ENCODE measurements at regions not wholly inside any gene's neighbourhood (a gene's known extent, or its start where the extent isn't known, plus 50 kb on each side); places are given as distances from the start of the nearest gene placed in this dataset.

- no peak overlapping the region for H3K4me3 Mint-ChIP-seq
Measured at GRCh38 chr16:5502944-5503343, 405.3 kb upstream of the EEF2KMT start.

GRCh38 chr16:5502467-5502869, 404.9 kb upstream of the EEF2KMT start:
- no peak for ATAC-seq (replicated peaks; ENCODE audit: extremely low read depth, poor library complexity, severe bottlenecking)
- no peaks in the 10 kb centered on the region for H3K4me1 Mint-ChIP-seq
- H3K4me3 Mint-ChIP-seq = no peak overlapping the region
- DNase-seq (ENCODE audit: low spot score in 2 of 2) = no peak
- H3K9me3 Mint-ChIP-seq = peaks cover 6% of the 10 kb centered on the region
- H3K36me3 Mint-ChIP-seq (ENCODE audit: insufficient read depth) = no peaks in the 10 kb centered on the region
- no peaks in the 10 kb centered on the region for H3K27me3 Mint-ChIP-seq
- H3K27ac Mint-ChIP-seq (ENCODE audit: low read depth) = no peak overlapping the region

More at GRCh38 chr16:5502944-5503343, 405.3 kb upstream of the EEF2KMT start:
- Mint-ChIP-seq H3K36me3 (ENCODE audit: insufficient read depth) (no peaks in the 10 kb centered on the region), H3K27ac (ENCODE audit: low read depth) (no peak overlapping the region), H3K4me1 (no peaks in the 10 kb centered on the region), H3K27me3 (no peaks in the 10 kb centered on the region), H3K9me3 (peaks cover 6% of the 10 kb centered on the region)
- ATAC-seq (replicated peaks; ENCODE audit: extremely low read depth, poor library complexity, severe bottlenecking) (no peak), DNase-seq (ENCODE audit: low spot score in 2 of 2) (no peak)

GRCh38 chr16:5500526-5500925, 402.9 kb upstream of the EEF2KMT start:
- ATAC-seq (replicated peaks; ENCODE audit: extremely low read depth, poor library complexity, severe bottlenecking) (no peak), DNase-seq (ENCODE audit: low spot score in 2 of 2) (no peak)
- no peaks in the 10 kb centered on the region for H3K4me1 Mint-ChIP-seq
- no peaks in the 10 kb centered on the region for H3K27me3 Mint-ChIP-seq
- no peaks in the 10 kb centered on the region for H3K36me3 Mint-ChIP-seq (ENCODE audit: insufficient read depth)
- H3K9me3 Mint-ChIP-seq = peaks cover 6% of the 10 kb centered on the region
- H3K27ac Mint-ChIP-seq (ENCODE audit: low read depth) = no peak overlapping the region
- H3K4me3 Mint-ChIP-seq = no peak overlapping the region

- H3K27me3 Mint-ChIP-seq = peaks cover 8% of the 10 kb centered on the region
- H3K27ac Mint-ChIP-seq (ENCODE audit: low read depth) = no peak overlapping the region
- peaks cover 6% of the 10 kb centered on the region for H3K9me3 Mint-ChIP-seq
- no peaks in the 10 kb centered on the region for H3K36me3 Mint-ChIP-seq (ENCODE audit: insufficient read depth)
- ATAC-seq (replicated peaks; ENCODE audit: extremely low read depth, poor library complexity, severe bottlenecking) (no peak), DNase-seq (ENCODE audit: low spot score in 2 of 2) (no peak)
- no peaks in the 10 kb centered on the region for H3K4me1 Mint-ChIP-seq
- H3K4me3 Mint-ChIP-seq = no peak overlapping the region
Measured at GRCh38 chr16:5498562-5498961, 401.0 kb upstream of the EEF2KMT start.

GRCh38 chr16:5496013-5496412, 398.4 kb upstream of the EEF2KMT start:
- H3K27me3 Mint-ChIP-seq = peaks cover 8% of the 10 kb centered on the region
- H3K4me1 Mint-ChIP-seq = no peaks in the 10 kb centered on the region

GRCh38 chr16:5490499-5490898, 392.9 kb upstream of the EEF2KMT start:
- H3K4me1 Mint-ChIP-seq = no peaks in the 10 kb centered on the region
- no peak overlapping the region for H3K27ac Mint-ChIP-seq (ENCODE audit: low read depth)
- no peaks in the 10 kb centered on the region for H3K9me3 Mint-ChIP-seq
- DNase-seq (ENCODE audit: low spot score in 2 of 2) (no peak), ATAC-seq (replicated peaks; ENCODE audit: extremely low read depth, poor library complexity, severe bottlenecking) (no peak)
- H3K36me3 Mint-ChIP-seq (ENCODE audit: insufficient read depth) = no peaks in the 10 kb centered on the region
- no peak overlapping the region for H3K4me3 Mint-ChIP-seq
- peaks cover 8% of the 10 kb centered on the region for H3K27me3 Mint-ChIP-seq

More at GRCh38 chr16:5496013-5496412, 398.4 kb upstream of the EEF2KMT start:
- Mint-ChIP-seq H3K36me3 (ENCODE audit: insufficient read depth) (no peaks in the 10 kb centered on the region), H3K9me3 (peaks cover 6% of the 10 kb centered on the region), H3K4me3 (no peak overlapping the region), H3K27ac (ENCODE audit: low read depth) (no peak overlapping the region)
- DNase-seq (ENCODE audit: low spot score in 2 of 2) (no peak), ATAC-seq (replicated peaks; ENCODE audit: extremely low read depth, poor library complexity, severe bottlenecking) (no peak)

GRCh38 chr16:5488581-5488980, 391.0 kb upstream of the EEF2KMT start:
- H3K4me3 Mint-ChIP-seq = no peak overlapping the region
- no peaks in the 10 kb centered on the region for H3K36me3 Mint-ChIP-seq (ENCODE audit: insufficient read depth)
- ATAC-seq (replicated peaks; ENCODE audit: extremely low read depth, poor library complexity, severe bottlenecking) = no peak
- H3K4me1 Mint-ChIP-seq = no peaks in the 10 kb centered on the region
- DNase-seq (ENCODE audit: low spot score in 2 of 2) = no peak
- H3K9me3 Mint-ChIP-seq = no peaks in the 10 kb centered on the region
- no peaks in the 10 kb centered on the region for H3K27me3 Mint-ChIP-seq
- H3K27ac Mint-ChIP-seq (ENCODE audit: low read depth) = no peak overlapping the region

- no peaks in the 10 kb centered on the region for H3K9me3 Mint-ChIP-seq
- DNase-seq (ENCODE audit: low spot score in 2 of 2) (no peak), ATAC-seq (replicated peaks; ENCODE audit: extremely low read depth, poor library complexity, severe bottlenecking) (no peak)
Measured at GRCh38 chr16:5487728-5488127, 390.1 kb upstream of the EEF2KMT start.

GRCh38 chr16:5482256-5482655, 384.7 kb upstream of the EEF2KMT start:
- Mint-ChIP-seq H3K36me3 (ENCODE audit: insufficient read depth) (no peaks in the 10 kb centered on the region), H3K9me3 (no peaks in the 10 kb centered on the region), H3K27me3 (no peaks in the 10 kb centered on the region), H3K27ac (ENCODE audit: low read depth) (no peak overlapping the region), H3K4me1 (no peaks in the 10 kb centered on the region), H3K4me3 (no peak overlapping the region)
- ATAC-seq (replicated peaks; ENCODE audit: extremely low read depth, poor library complexity, severe bottlenecking) (no peak), DNase-seq (ENCODE audit: low spot score in 2 of 2) (no peak)

More at GRCh38 chr16:5487728-5488127, 390.1 kb upstream of the EEF2KMT start:
- H3K27me3 Mint-ChIP-seq = no peaks in the 10 kb centered on the region
- no peaks in the 10 kb centered on the region for H3K36me3 Mint-ChIP-seq (ENCODE audit: insufficient read depth)
- no peaks in the 10 kb centered on the region for H3K4me1 Mint-ChIP-seq
- no peak overlapping the region for H3K27ac Mint-ChIP-seq (ENCODE audit: low read depth)
- no peak overlapping the region for H3K4me3 Mint-ChIP-seq

GRCh38 chr16:5480431-5481195, 383.0 kb upstream of the EEF2KMT start:
- no peak overlapping the region for H3K4me3 Mint-ChIP-seq
- no peak for DNase-seq (ENCODE audit: low spot score in 2 of 2)
- no peaks in the 10 kb centered on the region for H3K9me3 Mint-ChIP-seq
- H3K27me3 Mint-ChIP-seq = no peaks in the 10 kb centered on the region
- ATAC-seq (replicated peaks; ENCODE audit: extremely low read depth, poor library complexity, severe bottlenecking) = no peak
- no peaks in the 10 kb centered on the region for H3K36me3 Mint-ChIP-seq (ENCODE audit: insufficient read depth)
- no peaks in the 10 kb centered on the region for H3K4me1 Mint-ChIP-seq
- H3K27ac Mint-ChIP-seq (ENCODE audit: low read depth) = no peak overlapping the region

GRCh38 chr16:5479926-5480325, 382.3 kb upstream of the EEF2KMT start:
- Mint-ChIP-seq H3K4me3 (no peak overlapping the region), H3K27me3 (no peaks in the 10 kb centered on the region), H3K9me3 (no peaks in the 10 kb centered on the region), H3K27ac (ENCODE audit: low read depth) (no peak overlapping the region), H3K36me3 (ENCODE audit: insufficient read depth) (no peaks in the 10 kb centered on the region), H3K4me1 (no peaks in the 10 kb centered on the region)
- ATAC-seq (replicated peaks; ENCODE audit: extremely low read depth, poor library complexity, severe bottlenecking) (no peak), DNase-seq (ENCODE audit: low spot score in 2 of 2) (no peak)

- Mint-ChIP-seq H3K9me3 (no peaks in the 10 kb centered on the region), H3K27ac (ENCODE audit: low read depth) (no peak overlapping the region), H3K4me1 (no peaks in the 10 kb centered on the region), H3K36me3 (ENCODE audit: insufficient read depth) (no peaks in the 10 kb centered on the region), H3K27me3 (peaks cover 4% of the 10 kb centered on the region), H3K4me3 (no peak overlapping the region)
- ATAC-seq (replicated peaks; ENCODE audit: extremely low read depth, poor library complexity, severe bottlenecking) (no peak), DNase-seq (ENCODE audit: low spot score in 2 of 2) (no peak)
Measured at GRCh38 chr16:5478036-5478435, 380.4 kb upstream of the EEF2KMT start.

GRCh38 chr16:5477251-5477650, 379.7 kb upstream of the EEF2KMT start:
- Mint-ChIP-seq H3K27ac (ENCODE audit: low read depth) (no peak overlapping the region), H3K36me3 (ENCODE audit: insufficient read depth) (no peaks in the 10 kb centered on the region), H3K27me3 (peaks cover 12% of the 10 kb centered on the region)

More at GRCh38 chr16:5477251-5477650, 379.7 kb upstream of the EEF2KMT start:
- no peaks in the 10 kb centered on the region for H3K9me3 Mint-ChIP-seq
- DNase-seq (ENCODE audit: low spot score in 2 of 2) = no peak
- no peak overlapping the region for H3K4me3 Mint-ChIP-seq
- H3K4me1 Mint-ChIP-seq = no peaks in the 10 kb centered on the region
- ATAC-seq (replicated peaks; ENCODE audit: extremely low read depth, poor library complexity, severe bottlenecking) = no peak

Data from central memory CD8-positive, alpha-beta T cell (primary cell).